NCI-H146 treated with DMSO at 0.1 percent for 48 hours (cell line): ENCODE measurements at regions not wholly inside any gene's neighbourhood (a gene's known extent, or its start where the extent isn't known, plus 50 kb on each side); places are given as distances from the start of the nearest gene placed in this dataset.

Experiments used
- DNase-seq: peaks from one replicate; lab custom pipeline; 2025; ENCODE audit not compliant: unreplicated experiment; lab: John Stamatoyannopoulos, UW

DNA sequence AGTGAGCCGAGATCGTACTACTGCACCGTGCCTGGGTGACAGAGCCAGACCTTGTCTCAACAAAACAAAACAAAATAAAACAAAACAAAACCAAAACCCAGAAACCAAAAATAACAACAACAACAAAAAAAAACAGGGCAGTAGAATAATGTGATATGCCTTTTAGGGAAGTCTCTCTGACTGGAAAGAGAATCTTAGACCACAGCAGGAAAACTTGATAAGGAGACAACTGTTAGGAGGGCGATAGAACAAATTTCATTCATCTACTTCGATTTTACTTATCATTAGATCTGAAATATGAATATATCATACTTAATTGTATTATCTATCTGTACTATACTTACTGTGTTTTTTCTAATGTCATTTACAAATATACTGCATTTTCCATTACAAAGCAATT lies 109.0 kb upstream of the CNTNAP5 start:
- no peak for DNase-seq

GRCh38 chr2:123916531-123916930 lies 108.6 kb upstream of the CNTNAP5 start:
- no peak for DNase-seq

- DNase-seq, result no peak
Observed at GRCh38 chr2:123917241-123917640, 107.8 kb upstream of the CNTNAP5 start.

- no peak for DNase-seq
Observed at GRCh38 chr2:123928358-123928757, 96.7 kb upstream of the CNTNAP5 start.

- DNase-seq, result no peak
Observed at GRCh38 chr2:123935405-123935804, 89.7 kb upstream of the CNTNAP5 start.

GRCh38 chr2:123953846-123954245 lies 71.2 kb upstream of the CNTNAP5 start:
- no peak for DNase-seq

- no peak for DNase-seq
Observed at GRCh38 chr2:123958011-123958410, 67.1 kb upstream of the CNTNAP5 start.

- no peak for DNase-seq
Observed at GRCh38 chr2:123961576-123961975, 63.5 kb upstream of the CNTNAP5 start.

DNA sequence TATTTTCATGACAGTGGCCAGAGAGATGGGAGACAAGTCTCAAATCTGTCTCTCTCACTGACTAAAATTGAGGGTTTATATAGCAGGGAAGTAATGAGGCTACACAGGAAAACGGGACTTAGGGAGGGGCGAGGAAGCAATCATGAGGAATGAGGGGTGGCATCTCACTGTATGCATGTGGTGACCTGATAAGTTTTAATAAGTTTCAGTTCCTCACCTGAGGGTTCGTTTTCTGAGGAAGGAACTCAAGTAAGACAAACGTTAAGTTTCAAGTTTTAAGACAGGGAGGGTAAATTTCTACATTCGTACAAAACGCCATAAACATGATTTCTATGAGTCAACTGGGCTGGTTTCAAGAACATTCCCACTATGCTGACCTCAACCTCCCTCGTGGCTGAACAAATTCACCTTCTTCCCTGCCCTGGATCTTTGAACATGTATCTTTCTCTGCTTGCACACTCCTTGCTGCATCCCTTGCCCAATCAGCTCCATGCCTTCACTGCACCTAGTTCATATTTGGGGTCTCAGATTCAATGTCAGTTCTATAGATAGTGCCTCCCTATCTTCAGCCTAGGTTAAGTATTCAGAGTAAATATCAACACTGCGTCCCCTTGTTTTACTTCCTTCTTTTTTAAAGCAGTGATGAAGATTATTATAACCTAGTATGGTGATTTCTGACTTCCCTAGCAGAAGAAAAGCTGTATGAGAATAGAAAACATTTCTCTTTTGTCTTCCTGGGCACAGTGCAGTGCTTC lies 53.3 kb upstream of the CNTNAP5 start:
- no peak for DNase-seq
